Erythroblast (primary cell): ENCODE measurements at regions not wholly inside any gene's neighbourhood (a gene's known extent, or its start where the extent isn't known, plus 50 kb on each side); places are given as distances from the start of the nearest gene placed in this dataset.

Source experiments
- GATA1 ChIP-seq: IDR thresholded peaks from 2 replicates; pipeline ENCODE4 v1.6.1; 2011; ENCODE audit warnings: low read depth, mild to moderate bottlenecking, control low read depth, low read length, moderate library complexity
- POLR2A ChIP-seq: IDR thresholded peaks from 2 replicates; pipeline ENCODE4 v1.6.1; 2011; ENCODE audit warnings: mild to moderate bottlenecking, low read length

DNA sequence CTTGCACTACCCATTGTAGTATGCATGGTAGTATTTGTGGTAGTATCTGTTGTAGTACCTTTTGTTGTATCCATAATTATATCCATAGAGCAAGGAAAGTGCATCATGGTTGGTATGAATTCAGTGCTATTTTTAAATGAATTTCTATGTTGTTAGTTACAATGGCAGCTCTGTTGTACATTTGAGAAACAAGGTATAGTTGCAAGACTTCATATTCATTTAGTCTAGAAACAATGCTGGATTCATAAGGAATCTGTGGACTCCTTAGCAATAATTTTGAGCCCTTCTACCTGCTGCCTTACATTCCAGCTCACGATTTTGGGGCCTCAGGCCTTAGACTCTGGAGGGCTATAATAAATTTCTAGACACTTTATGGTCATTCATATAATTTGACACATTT lies 141.8 kb downstream of the FAM43A start:
- TF ChIP-seq POLR2A (no peak), GATA1 (no peak)
